Adrenal gland (tissue), 5 donors: ENCODE measurements at regions not wholly inside any gene's neighbourhood (a gene's known extent, or its start where the extent isn't known, plus 50 kb on each side); places are given as distances from the start of the nearest gene placed in this dataset.

Experiments
- CTCF ChIP-seq, 6 experiments: fragments of 450-650 bp in 4 of 6; fragments of 200-600 bp in 2 of 6; sonication (generic) in 1 of 6; IDR thresholded peaks; 1 replicate in 5 of 6; 2 replicates in 1 of 6; pipeline versions ENCODE4 v1.5.1 to v1.8.0; 2016 to 2021; ENCODE audit warnings: antibody characterized with exemption in 6 of 6, mild to moderate bottlenecking in 2 of 6, moderate library complexity in 1 of 6
- POLR2A ChIP-seq, 2 donors: fragments of 450-650 bp; IDR thresholded peaks; one replicate each; pipeline ENCODE4 v1.6.1; 2017; ENCODE audit warnings: antibody characterized with exemption in 2 of 2, mild to moderate bottlenecking in 2 of 2, moderate library complexity in 1 of 2
- donor health status: DM: no; HTN: no; CAD: no.

DNA sequence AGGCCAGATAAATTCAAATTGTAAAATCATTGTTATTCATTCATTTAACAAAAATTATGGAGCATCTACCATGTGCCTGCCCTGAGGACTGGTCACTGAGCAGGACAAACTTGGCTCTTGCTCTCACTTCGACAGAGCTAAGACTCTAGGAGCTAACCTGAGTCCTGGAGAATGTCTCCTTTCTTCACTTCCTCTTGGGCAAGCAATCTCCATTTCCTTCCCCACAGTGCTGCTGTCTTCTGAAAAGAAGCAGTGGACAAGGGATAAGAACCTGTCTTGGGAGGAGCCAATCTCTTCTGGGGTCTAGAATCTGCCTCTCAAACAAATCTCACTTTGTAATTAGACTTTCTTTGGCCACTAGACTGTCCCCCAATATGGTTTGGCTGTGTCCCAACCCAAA lies 76.2 kb upstream of the PLXNA4 start:
- TF ChIP-seq CTCF (IDR thresholded peaks at IDR 0.05), result no peak
- no peak for TF ChIP-seq POLR2A (IDR thresholded peaks at IDR 0.05)
